H1 (cell line): ENCODE measurements at regions not wholly inside any gene's neighbourhood (a gene's known extent, or its start where the extent isn't known, plus 50 kb on each side); places are given as distances from the start of the nearest gene placed in this dataset.

Source experiments
- CTCF ChIA-PET: fragments of 300-600 bp; sonication (Branson Sonifier 250); formaldehyde crosslinking; loops from one replicate; lab custom pipeline; 2021; ENCODE audit not compliant: partially characterized antibody; lab: Charles Lee
- POLR2A ChIA-PET: fragments of 300-600 bp; sonication (Branson Sonifier 250); formaldehyde crosslinking; loops from one replicate; lab custom pipeline; 2021; ENCODE audit warnings: inconsistent platforms; ENCODE audit not compliant: partially characterized antibody; lab: Charles Lee
- DNase-seq, 2 experiments: peaks; one replicate each; pipeline versions ENCODE4 v3.0.0 to v3.0.0-alpha.2; 2010 to 2022; ENCODE audit warnings: low spot score in 2 of 2, low read depth in 1 of 2, mixed read lengths in 1 of 2
- FAIRE-seq: peaks from 2 replicates; lab custom pipeline; 2011; peaks lifted over from hg19 to GRCh38; lab: Jason Lieb, UNC
- H2AFZ ChIP-seq: 2 replicates; pipeline ENCODE4 v1.8.1; 2012; ENCODE audit warnings: low read length, inconsistent platforms
- H2AK5ac ChIP-seq: 2 replicates; pipeline ENCODE4 v1.6.1; 2013; ENCODE audit warnings: low read depth, low read length
- H2BK120ac ChIP-seq: replicated peaks from 2 replicates; pipeline ENCODE3; 2013; ENCODE audit warnings: low read depth, low read length, inconsistent platforms
- H2BK12ac ChIP-seq: 2 replicates; pipeline ENCODE4 v1.6.1; 2013; ENCODE audit warnings: low read depth, low read length
- H2BK15ac ChIP-seq: 2 replicates; pipeline ENCODE4 v1.6.1; 2013; ENCODE audit warnings: low read length
- H2BK20ac ChIP-seq: 2 replicates; pipeline ENCODE4 v1.6.1; 2013; ENCODE audit warnings: low read length
- H2BK5ac ChIP-seq: 2 replicates; pipeline ENCODE4 v1.6.1; 2013; ENCODE audit warnings: low read depth, low read length
- H3K14ac ChIP-seq: 2 replicates; pipeline ENCODE4 v1.6.1; 2013; ENCODE audit warnings: inconsistent platforms; ENCODE audit not compliant: insufficient read length
- H3K18ac ChIP-seq: 2 replicates; pipeline ENCODE4 v1.6.1; 2013; ENCODE audit warnings: low read length; ENCODE audit errors: extremely low read depth
- H3K23ac ChIP-seq: 2 replicates; pipeline ENCODE4 v1.6.1; 2013; ENCODE audit warnings: inconsistent platforms; ENCODE audit not compliant: insufficient read length
- H3K23me2 ChIP-seq: 2 replicates; pipeline ENCODE4 v1.6.1; 2013; ENCODE audit warnings: low read depth, low read length
- H3K27ac ChIP-seq: 2 replicates; pipeline ENCODE4 v1.6.1; 2011; ENCODE audit warnings: low read depth, low read length, inconsistent platforms
- H3K27me3 ChIP-seq, 4 experiments: replicated peaks in 1 of 4; 1 replicate in 1 of 4; 2 replicates in 3 of 4; pipeline versions ENCODE4 v1.6.1 to v1.8.1; 2011 to 2013; ENCODE audit warnings: low read length in 3 of 4, mild to moderate bottlenecking in 3 of 4, inconsistent platforms in 2 of 4, mixed read lengths in 2 of 4, moderate library complexity in 1 of 4; ENCODE audit not compliant: control insufficient read depth in 3 of 4, insufficient read depth in 3 of 4; ENCODE audit errors: extremely low read depth in 1 of 4
- H3K36me3 ChIP-seq, 4 experiments: 2 replicates each; pipeline versions ENCODE4 v1.6.1 to v1.8.1; 2011 to 2013; ENCODE audit warnings: mild to moderate bottlenecking in 4 of 4, low read length in 3 of 4, moderate library complexity in 2 of 4, control low read depth in 1 of 4, inconsistent platforms in 1 of 4; ENCODE audit not compliant: insufficient read depth in 4 of 4, control insufficient read depth in 2 of 4
- H3K4ac ChIP-seq: replicated peaks from 2 replicates; pipeline ENCODE3; 2013; ENCODE audit warnings: low read length, low read depth, mixed read lengths, inconsistent platforms; ENCODE audit not compliant: insufficient read length
- H3K4me1 ChIP-seq, 4 experiments: replicated peaks in 1 of 4; 1 replicate in 1 of 4; 2 replicates in 3 of 4; pipeline versions ENCODE4 v1.6.1 to v1.8.1; 2011 to 2013; ENCODE audit warnings: low read length in 3 of 4, inconsistent platforms in 2 of 4, mixed read lengths in 1 of 4; ENCODE audit not compliant: insufficient read depth in 4 of 4, control insufficient read depth in 3 of 4
- H3K4me2 ChIP-seq, 2 experiments: 2 replicates each; pipeline versions ENCODE4 v1.6.1 to v1.8.1; 2011 to 2013; ENCODE audit warnings: low read depth in 2 of 2, low read length in 2 of 2, control low read depth in 1 of 2, inconsistent platforms in 1 of 2, mild to moderate bottlenecking in 1 of 2; ENCODE audit not compliant: insufficient read depth in 1 of 2
- H3K4me3 ChIP-seq, 4 experiments: fragments of 200-600, 300-600 bp in 1 of 4; sonication (generic), shearing (Covaris generic), sonication (Bioruptor Twin) in 1 of 4; 2 replicates each; pipeline versions ENCODE4 v1.5.1 to v1.8.1; 2011 to 2016; ENCODE audit warnings: low read length in 4 of 4, low read depth in 3 of 4, control low read depth in 2 of 4, inconsistent platforms in 2 of 4, mild to moderate bottlenecking in 2 of 4, mixed read lengths in 1 of 4, moderate library complexity in 1 of 4; ENCODE audit not compliant: insufficient read depth in 2 of 4; ENCODE audit errors: extremely low read depth in 1 of 4
- H3K56ac ChIP-seq: replicated peaks from 2 replicates; pipeline ENCODE3; 2013; ENCODE audit warnings: low read depth, mild to moderate bottlenecking, mixed read lengths, low read length, inconsistent platforms; ENCODE audit not compliant: insufficient read length
- H3K79me1 ChIP-seq: 2 replicates; pipeline ENCODE4 v1.6.1; 2013; ENCODE audit warnings: low read depth, low read length, control low read depth
- H3K79me2 ChIP-seq, 2 experiments: 2 replicates each; pipeline versions ENCODE4 v1.6.1 to v1.8.1; 2012 to 2013; ENCODE audit warnings: low read length in 2 of 2, mild to moderate bottlenecking in 2 of 2, inconsistent platforms in 1 of 2; ENCODE audit not compliant: insufficient read depth in 2 of 2, control insufficient read depth in 1 of 2
- H3K9ac ChIP-seq, 4 experiments: replicated peaks in 1 of 4; 1 replicate in 1 of 4; 2 replicates in 3 of 4; pipeline versions ENCODE4 v1.6.1 to v1.8.1; 2011 to 2013; ENCODE audit warnings: low read depth in 3 of 4, low read length in 3 of 4, control low read depth in 2 of 4, mild to moderate bottlenecking in 2 of 4, moderate library complexity in 2 of 4, inconsistent platforms in 1 of 4; ENCODE audit errors: extremely low read depth in 1 of 4
- H3K9me3 ChIP-seq, 2 experiments: 2 replicates each; pipeline versions ENCODE4 v1.6.1 to v1.8.1; 2012 to 2013; ENCODE audit warnings: mild to moderate bottlenecking in 2 of 2, moderate library complexity in 2 of 2, control low read depth in 1 of 2, inconsistent platforms in 1 of 2, low read depth in 1 of 2, low read length in 1 of 2, mixed read lengths in 1 of 2; ENCODE audit not compliant: insufficient read depth in 2 of 2
- H4K20me1 ChIP-seq, 2 experiments: replicated peaks in 1 of 2; 2 replicates each; pipeline versions ENCODE3 to v1.8.1; 2011 to 2013; ENCODE audit warnings: inconsistent platforms in 2 of 2, low read length in 2 of 2, mild to moderate bottlenecking in 1 of 2; ENCODE audit not compliant: insufficient read depth in 2 of 2, control insufficient read depth in 1 of 2
- H4K5ac ChIP-seq: 2 replicates; pipeline ENCODE4 v1.6.1; 2013; ENCODE audit warnings: low read length, low read depth, mixed read lengths, inconsistent platforms; ENCODE audit not compliant: insufficient read length
- H4K8ac ChIP-seq: 2 replicates; pipeline ENCODE4 v1.8.0; 2013; ENCODE audit warnings: mild to moderate bottlenecking, moderate library complexity, low read length, inconsistent platforms; ENCODE audit not compliant: insufficient read depth; ENCODE audit errors: extremely low read depth
- H4K91ac ChIP-seq: replicated peaks from 2 replicates; pipeline ENCODE3; 2013; ENCODE audit warnings: low read length, mixed read lengths, inconsistent platforms; ENCODE audit not compliant: insufficient read length
- GTF2F1 ChIP-seq: IDR thresholded peaks from 2 replicates; pipeline ENCODE4 v1.6.1; 2012; ENCODE audit warnings: low read depth, low read length, improper control_type of control experiment, borderline replicate concordance
- HDAC6 ChIP-seq: IDR thresholded peaks from one replicate; pipeline ENCODE4 v1.7.1; 2012; ENCODE audit warnings: low read depth, mild to moderate bottlenecking, inconsistent platforms, low read length, moderate library complexity
- RAD21 ChIP-seq, 2 experiments: IDR thresholded peaks in 1 of 2; conservative IDR thresholded peaks in 1 of 2; 2 replicates each; pipeline ENCODE4 v1.6.1; 2011; ENCODE audit warnings: low read depth in 2 of 2, low read length in 2 of 2, improper control_type of control experiment in 1 of 2, inconsistent platforms in 1 of 2, mild to moderate bottlenecking in 1 of 2, moderate library complexity in 1 of 2
- RBBP5 ChIP-seq: IDR thresholded peaks from 2 replicates; pipeline ENCODE4 v1.7.1; 2012; ENCODE audit warnings: low read depth, mild to moderate bottlenecking, inconsistent platforms, low read length, moderate library complexity, borderline replicate concordance

- no peak overlapping the region for H3K56ac ChIP-seq
- H4K20me1 ChIP-seq = no peaks in the 10 kb centered on the region
- no peak overlapping the region for H3K4ac ChIP-seq
- H3K4me2 ChIP-seq = no peak overlapping the region
- H2BK120ac ChIP-seq = no peak overlapping the region
- DNase-seq (no peak), FAIRE-seq (no peak)
- H3K27ac ChIP-seq = no peak overlapping the region
- no peak overlapping the region for H2BK12ac ChIP-seq
- no peaks in the 10 kb centered on the region for H3K9me3 ChIP-seq
- H3K79me1 ChIP-seq = no peaks in the 10 kb centered on the region
- H3K9ac ChIP-seq = no peak overlapping the region
- H3K23me2 ChIP-seq = no peaks in the 10 kb centered on the region
- no peak overlapping the region for H2BK15ac ChIP-seq
- CTCF ChIA-PET = interaction anchor here (1.1 to 1.7 kb wide), 3 partner anchors 19 to 107 kb away, joined by 3 to 8 read pairs (median 6); no protein-coding TSS in a partner anchor
- POLR2A ChIA-PET = no interaction called here
- no peak overlapping the region for H2AFZ ChIP-seq
- no peak overlapping the region for H3K14ac ChIP-seq
- H3K4me3 ChIP-seq = no peak overlapping the region
- no peak overlapping the region for H4K5ac ChIP-seq
- H3K36me3 ChIP-seq = no peaks in the 10 kb centered on the region
- no peak overlapping the region for H2BK5ac ChIP-seq
- H3K18ac ChIP-seq = no peak overlapping the region
- no peak overlapping the region for H4K91ac ChIP-seq
- no peak overlapping the region for H4K8ac ChIP-seq
- H3K79me2 ChIP-seq = no peaks in the 10 kb centered on the region
- no peak overlapping the region for H2AK5ac ChIP-seq
- H3K23ac ChIP-seq = no peak overlapping the region
- no peaks in the 10 kb centered on the region for H3K4me1 ChIP-seq
- TF ChIP-seq RAD21 (IDR thresholded peaks at IDR 0.05 in 1 of 2, conservative IDR thresholded peaks at IDR 0.05 in 1 of 2; ENCODE audit: low read depth in 2 of 2, low read length in 2 of 2) (no peak), HDAC6 (no peak), RBBP5 (no peak), GTF2F1 (no peak)
- H2BK20ac ChIP-seq = no peak overlapping the region
- no peaks in the 10 kb centered on the region for H3K27me3 ChIP-seq
Measured at GRCh38 chr7:134376693-134377092, 60.0 kb upstream of the SLC35B4 start.
